HepG2 (cell line): ENCODE measurements at regions not wholly inside any gene's neighbourhood (a gene's known extent, or its start where the extent isn't known, plus 50 kb on each side); places are given as distances from the start of the nearest gene placed in this dataset.

Experiments
- ATAC-seq: fragments of 200-7000 bp; cut with Tn5 transposase; 3 replicates; pipeline ENCODE4 v1.9.1; 2020; ENCODE audit warnings: mild to moderate bottlenecking, moderate library complexity
- BruUV-seq: library from RNA; stranded (reverse); fragments of 400-500 nt; replicated peaks from 2 replicates; lab custom pipeline; 2021; lab: Mats Ljungman, UMichigan
- CTCF ChIA-PET: fragments of 300-600 bp; formaldehyde crosslinking; extraction: SDS; loops from one replicate; lab custom pipeline; 2021; ENCODE audit warnings: low total read pairs, inconsistent platforms, low intra/inter-chr PET ratio; lab: Yijun Ruan, JAX
- POLR2A ChIA-PET: fragments of 350-600 bp; sonication (Branson Sonifier 250); formaldehyde crosslinking; loops from one replicate; lab custom pipeline; 2020; ENCODE audit warnings: antibody characterized with exemption, inconsistent platforms; lab: Yijun Ruan, JAX
- DNase-seq: peaks from one replicate; pipeline ENCODE4 v3.0.0-alpha.2; 2015; ENCODE audit warnings: low spot score
- FAIRE-seq: peaks from 3 replicates; lab custom pipeline; 2011; peaks lifted over from hg19 to GRCh38; lab: Jason Lieb, UNC
- H2AFZ ChIP-seq: one replicate; pipeline ENCODE4 v1.6.1; 2011; ENCODE audit warnings: low read length, inconsistent platforms
- H3K27ac ChIP-seq: fragments of 300-600 bp; 3 replicates; pipeline ENCODE4 v1.8.0; 2011; ENCODE audit warnings: mixed run types, mild to moderate bottlenecking, mixed read lengths, low read length, inconsistent platforms; ENCODE audit not compliant: insufficient read depth; ENCODE audit errors: extremely low read length
- H3K27me3 ChIP-seq, 2 experiments: fragments of 200-600 bp in 1 of 2; 2 replicates in 1 of 2; 3 replicates in 1 of 2; pipeline versions ENCODE4 v1.6.0 to v1.8.0; 2011; ENCODE audit warnings: low read length in 2 of 2, mild to moderate bottlenecking in 2 of 2, moderate library complexity in 2 of 2, inconsistent platforms in 1 of 2; ENCODE audit not compliant: insufficient read depth in 2 of 2, control insufficient read depth in 1 of 2
- H3K36me3 ChIP-seq, 2 experiments: fragments of 200-600 bp in 1 of 2; replicated peaks in 1 of 2; 2 replicates in 1 of 2; 3 replicates in 1 of 2; pipeline versions ENCODE4 v1.5.1 to v1.8.0; 2011; ENCODE audit warnings: low read length in 2 of 2, inconsistent platforms in 1 of 2; ENCODE audit not compliant: insufficient read depth in 2 of 2, control insufficient read depth in 1 of 2
- H3K4me1 ChIP-seq: 2 replicates; pipeline ENCODE4 v1.5.1; 2012; ENCODE audit warnings: low read length, inconsistent platforms; ENCODE audit not compliant: insufficient read depth
- H3K4me2 ChIP-seq: 2 replicates; pipeline ENCODE4 v1.6.0; 2011; ENCODE audit warnings: low read depth, low read length, inconsistent platforms
- H3K4me3 ChIP-seq, 3 experiments: fragments of 200-600 bp in 1 of 3; sonication (generic), shearing (Covaris generic) in 1 of 3; replicated peaks in 1 of 3; 2 replicates each; pipeline ENCODE4 v1.5.1; 2011 to 2016; ENCODE audit warnings: low read length in 3 of 3, inconsistent platforms in 2 of 3, low read depth in 2 of 3, mild to moderate bottlenecking in 2 of 3, control low read depth in 1 of 3, mixed read lengths in 1 of 3; ENCODE audit not compliant: insufficient read depth in 1 of 3
- H3K79me2 ChIP-seq: one replicate; pipeline ENCODE4 v1.6.1; 2011; ENCODE audit warnings: low read length, inconsistent platforms; ENCODE audit not compliant: insufficient read depth
- H3K9ac ChIP-seq: 2 replicates; pipeline ENCODE4 v1.6.0; 2011; ENCODE audit warnings: mild to moderate bottlenecking, low read depth, low read length, inconsistent platforms; ENCODE audit not compliant: insufficient read depth
- H3K9me3 ChIP-seq: 2 replicates; pipeline ENCODE4 v1.5.1; 2012; ENCODE audit warnings: mild to moderate bottlenecking, low read length
- H4K20me1 ChIP-seq: 2 replicates; pipeline ENCODE4 v1.6.0; 2011; ENCODE audit warnings: inconsistent platforms, mild to moderate bottlenecking, low read length, moderate library complexity; ENCODE audit not compliant: insufficient read depth
- BORCS8-MEF2B ChIP-seq: sonication (generic); formaldehyde crosslinking; IDR thresholded peaks from 2 replicates; pipeline ENCODE4 v1.8.0; 2022; ENCODE audit warnings: mild to moderate bottlenecking, missing genetic modification reagents
- CEBPZ ChIP-seq: IDR thresholded peaks from 2 replicates; pipeline ENCODE4 v1.6.1; 2012; ENCODE audit warnings: low read length, improper control_type of control experiment
- ETV6 ChIP-seq: sonication (generic); formaldehyde crosslinking; conservative IDR thresholded peaks from 2 replicates; pipeline ENCODE4 v1.4.0; 2020; ENCODE audit warnings: missing genetic modification reagents
- RFXAP ChIP-seq: sonication (generic); formaldehyde crosslinking; IDR thresholded peaks from 2 replicates; pipeline ENCODE4 v1.4.0; 2020; ENCODE audit warnings: missing genetic modification reagents, borderline replicate concordance
- ZBTB1 ChIP-seq: sonication (generic); formaldehyde crosslinking; IDR thresholded peaks from 2 replicates; pipeline ENCODE4 v1.4.0; 2020; ENCODE audit warnings: missing genetic modification reagents, borderline replicate concordance
- ZNF670 ChIP-seq: sonication (generic); formaldehyde crosslinking; IDR thresholded peaks from 2 replicates; pipeline ENCODE4 v1.8.0; 2022; ENCODE audit warnings: mild to moderate bottlenecking, missing genetic modification reagents, borderline replicate concordance
- WGBS: methylation state at CpG from one replicate; pipeline ENCODE4 v1.1.6; 2017; ENCODE audit warnings: low lambda C conversion rate; 5-methylcytosine and 5-hydroxymethylcytosine counted together
- in situ Hi-C: cut with HindIII; loops from 2 replicates; pipeline ENCODE4 v1.10.0; 2017; ENCODE audit warnings: low pct_unique_long_range_greater_than_20kb; ENCODE audit not compliant: extremely low pct_ligation_motif_present
- intact Hi-C: fragments of 100-400 bp; cut with micrococcal nuclease; formaldehyde crosslinking; loops from one replicate; pipeline ENCODE4 v1.10.0; 2022; ENCODE audit not compliant: unreplicated experiment

- TF ChIP-seq ETV6 (CRISPR knock-in tag) (no peak), BORCS8-MEF2B (CRISPR knock-in tag) (no peak), CEBPZ (no peak), RFXAP (CRISPR knock-in tag) (no peak)
Observed at GRCh38 chr19:37304884-37305255, 66.0 kb upstream of the ZNF527 start (continued).

- in situ Hi-C loops (no loop called here), intact Hi-C loops (no loop called here)
- no peak for DNase-seq
- Histone ChIP-seq H4K20me1 (no peaks in the 10 kb centered on the region), H3K79me2 (no peaks in the 10 kb centered on the region), H3K27me3 (no peaks in the 10 kb centered on the region), H2AFZ (no peak overlapping the region), H3K27ac (no peak overlapping the region), H3K36me3 (no peaks in the 10 kb centered on the region), H3K4me1 (no peaks in the 10 kb centered on the region), H3K4me2 (no peak overlapping the region), H3K9ac (no peak overlapping the region), H3K9me3 (peaks cover 54% of the 10 kb centered on the region), H3K4me3 (no peak overlapping the region)
- ATAC-seq = no peak
- 79% methylated on average over 40 of the region's 41 CpGs for WGBS
- TF ChIP-seq ZNF670 (CRISPR knock-in tag) (no peak), ZBTB1 (no peak)
- CTCF ChIA-PET = no interaction called here
- no TSS peak for BruUV-seq
- POLR2A ChIA-PET = no interaction called here
- FAIRE-seq = no peak
Observed at GRCh38 chr19:37306383-37306963, 64.4 kb upstream of the ZNF527 start.
